Fibroblast of lung (primary cell): ENCODE measurements at regions not wholly inside any gene's neighbourhood (a gene's known extent, or its start where the extent isn't known, plus 50 kb on each side); places are given as distances from the start of the nearest gene placed in this dataset.

ENCODE experiments used
- DNase-seq, 2 donors: peaks; one replicate each; pipeline versions ENCODE4 v3.0.0 to v3.0.0-alpha.2; 2010; ENCODE audit warnings: low read depth in 2 of 2
- H2AFZ ChIP-seq: 2 replicates; pipeline ENCODE4 v1.5.1; 2012; ENCODE audit warnings: low read length, control low read depth, inconsistent platforms
- H3K27ac ChIP-seq: 2 replicates; pipeline ENCODE4 v1.5.1; 2011; ENCODE audit warnings: low read length, control low read depth; ENCODE audit not compliant: insufficient read depth
- H3K27me3 ChIP-seq: 2 replicates; pipeline ENCODE4 v1.5.1; 2011; ENCODE audit warnings: mild to moderate bottlenecking, low read length; ENCODE audit not compliant: control insufficient read depth, insufficient read depth
- H3K36me3 ChIP-seq: 2 replicates; pipeline ENCODE4 v1.5.1; 2011; ENCODE audit warnings: low read length; ENCODE audit not compliant: control insufficient read depth, insufficient read depth
- H3K4me1 ChIP-seq: 2 replicates; pipeline ENCODE4 v1.5.1; 2011; ENCODE audit warnings: low read length; ENCODE audit not compliant: control insufficient read depth, insufficient read depth; ENCODE audit errors: extremely low read depth
- H3K4me2 ChIP-seq: 2 replicates; pipeline ENCODE4 v1.5.1; 2011; ENCODE audit warnings: low read length, control low read depth; ENCODE audit not compliant: insufficient read depth; ENCODE audit errors: extremely low read depth
- H3K4me3 ChIP-seq, 4 experiments: fragments of 200-600 bp in 1 of 4; sonication (generic) in 1 of 4; replicated peaks in 1 of 4; 2 replicates each; pipeline ENCODE4 v1.5.1; 2011 to 2016; ENCODE audit warnings: low read length in 4 of 4, low read depth in 3 of 4, mild to moderate bottlenecking in 3 of 4, control low read depth in 2 of 4, inconsistent platforms in 1 of 4, mixed read lengths in 1 of 4; ENCODE audit not compliant: insufficient read depth in 1 of 4; ENCODE audit errors: control extremely low read depth in 1 of 4
- H3K79me2 ChIP-seq: 2 replicates; pipeline ENCODE4 v1.5.1; 2012; ENCODE audit warnings: mild to moderate bottlenecking, low read length, inconsistent platforms; ENCODE audit not compliant: control insufficient read depth, insufficient read depth
- H3K9ac ChIP-seq: 2 replicates; pipeline ENCODE4 v1.5.1; 2011; ENCODE audit warnings: mild to moderate bottlenecking, low read length, control low read depth; ENCODE audit not compliant: insufficient read depth
- H3K9me3 ChIP-seq: 2 replicates; pipeline ENCODE4 v1.5.1; 2012; ENCODE audit warnings: low read depth, low read length; ENCODE audit not compliant: control insufficient read depth, insufficient read depth
- H4K20me1 ChIP-seq: 2 replicates; pipeline ENCODE4 v1.5.1; 2011; ENCODE audit warnings: low read length; ENCODE audit not compliant: control insufficient read depth, insufficient read depth; ENCODE audit errors: extremely low read depth
- EZH2 ChIP-seq: IDR thresholded peaks from 2 replicates; pipeline ENCODE4 v1.5.1; 2012; ENCODE audit warnings: low read length, control low read depth, mild to moderate bottlenecking; ENCODE audit errors: missing control alignments
- TF ChIP-seq, protein P1 (sequence below), 2 donors: IDR thresholded peaks in 1 of 2; conservative IDR thresholded peaks in 1 of 2; 1 replicate in 1 of 2; 2 replicates in 1 of 2; pipeline ENCODE4 v1.5.1; 2011 to 2012; ENCODE audit warnings: low read length in 2 of 2, control low read depth in 1 of 2, inconsistent platforms in 1 of 2, low read depth in 1 of 2, mild to moderate bottlenecking in 1 of 2

- no peaks in the 10 kb centered on the region for H3K9me3 ChIP-seq
- H3K9ac ChIP-seq, result no peak overlapping the region
- TF ChIP-seq, protein P1, sequence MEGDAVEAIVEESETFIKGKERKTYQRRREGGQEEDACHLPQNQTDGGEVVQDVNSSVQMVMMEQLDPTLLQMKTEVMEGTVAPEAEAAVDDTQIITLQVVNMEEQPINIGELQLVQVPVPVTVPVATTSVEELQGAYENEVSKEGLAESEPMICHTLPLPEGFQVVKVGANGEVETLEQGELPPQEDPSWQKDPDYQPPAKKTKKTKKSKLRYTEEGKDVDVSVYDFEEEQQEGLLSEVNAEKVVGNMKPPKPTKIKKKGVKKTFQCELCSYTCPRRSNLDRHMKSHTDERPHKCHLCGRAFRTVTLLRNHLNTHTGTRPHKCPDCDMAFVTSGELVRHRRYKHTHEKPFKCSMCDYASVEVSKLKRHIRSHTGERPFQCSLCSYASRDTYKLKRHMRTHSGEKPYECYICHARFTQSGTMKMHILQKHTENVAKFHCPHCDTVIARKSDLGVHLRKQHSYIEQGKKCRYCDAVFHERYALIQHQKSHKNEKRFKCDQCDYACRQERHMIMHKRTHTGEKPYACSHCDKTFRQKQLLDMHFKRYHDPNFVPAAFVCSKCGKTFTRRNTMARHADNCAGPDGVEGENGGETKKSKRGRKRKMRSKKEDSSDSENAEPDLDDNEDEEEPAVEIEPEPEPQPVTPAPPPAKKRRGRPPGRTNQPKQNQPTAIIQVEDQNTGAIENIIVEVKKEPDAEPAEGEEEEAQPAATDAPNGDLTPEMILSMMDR (conservative IDR thresholded peaks at IDR 0.05 in 1 of 2, IDR thresholded peaks at IDR 0.05 in 1 of 2; ENCODE audit: low read depth in 1 of 2, low read length in 2 of 2), result no peak
- TF ChIP-seq EZH2, result no peak
- no peaks in the 10 kb centered on the region for H4K20me1 ChIP-seq
- H3K27ac ChIP-seq, result no peak overlapping the region
- H2AFZ ChIP-seq, result no peak overlapping the region
- no peaks in the 10 kb centered on the region for H3K27me3 ChIP-seq
- DNase-seq, result no peak
- no peaks in the 10 kb centered on the region for H3K79me2 ChIP-seq
- H3K36me3 ChIP-seq, result no peaks in the 10 kb centered on the region
- H3K4me1 ChIP-seq, result no peaks in the 10 kb centered on the region
- no peak overlapping the region for H3K4me3 ChIP-seq
- no peak overlapping the region for H3K4me2 ChIP-seq
Observed at GRCh38 chr7:8841171-8841570, 407.8 kb downstream of the NXPH1 start.

- no peak overlapping the region for H3K4me3 ChIP-seq
- H3K9me3 ChIP-seq, result no peaks in the 10 kb centered on the region
- H4K20me1 ChIP-seq, result no peaks in the 10 kb centered on the region
- H3K4me2 ChIP-seq, result no peak overlapping the region
- no peak for TF ChIP-seq EZH2
- TF ChIP-seq, protein P1 (conservative IDR thresholded peaks at IDR 0.05 in 1 of 2, IDR thresholded peaks at IDR 0.05 in 1 of 2; ENCODE audit: low read depth in 1 of 2, low read length in 2 of 2), result no peak
- no peak overlapping the region for H3K9ac ChIP-seq
- no peak for DNase-seq
- no peaks in the 10 kb centered on the region for H3K4me1 ChIP-seq
- H3K79me2 ChIP-seq, result no peaks in the 10 kb centered on the region
- H3K27me3 ChIP-seq, result no peaks in the 10 kb centered on the region
- no peaks in the 10 kb centered on the region for H3K36me3 ChIP-seq
- H3K27ac ChIP-seq, result no peak overlapping the region
- no peak overlapping the region for H2AFZ ChIP-seq
Observed at GRCh38 chr7:8871716-8872115, 438.3 kb downstream of the NXPH1 start.

DNA sequence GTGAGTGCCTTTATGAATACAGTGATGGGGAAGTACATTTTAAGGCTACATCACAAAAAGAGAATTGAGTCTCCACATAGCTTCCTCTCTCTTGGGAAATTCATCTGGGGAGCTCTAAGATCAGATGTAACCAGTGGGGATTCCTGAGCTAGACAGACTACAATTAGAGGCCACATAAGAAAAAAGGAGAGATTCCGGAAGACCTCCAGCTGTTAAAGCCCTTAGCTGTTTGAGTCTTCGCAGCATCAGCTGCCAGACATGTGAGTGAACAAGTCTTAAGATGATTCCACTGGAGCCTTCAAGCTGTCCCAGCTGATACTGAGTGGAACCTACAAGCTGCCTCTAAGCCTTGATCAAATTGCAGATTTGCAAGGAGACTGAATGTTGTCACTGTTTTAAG is 448.5 kb downstream of the NXPH1 start:
- TF ChIP-seq, protein P1 (conservative IDR thresholded peaks at IDR 0.05 in 1 of 2, IDR thresholded peaks at IDR 0.05 in 1 of 2; ENCODE audit: low read depth in 1 of 2, low read length in 2 of 2), result no peak
- TF ChIP-seq EZH2, result no peak
- no peaks in the 10 kb centered on the region for H3K9me3 ChIP-seq
- no peaks in the 10 kb centered on the region for H4K20me1 ChIP-seq
- H3K36me3 ChIP-seq, result no peaks in the 10 kb centered on the region
- no peaks in the 10 kb centered on the region for H3K79me2 ChIP-seq
- no peak overlapping the region for H3K4me3 ChIP-seq
- no peak overlapping the region for H3K27ac ChIP-seq
- no peaks in the 10 kb centered on the region for H3K4me1 ChIP-seq
- no peak for DNase-seq
- no peak overlapping the region for H3K4me2 ChIP-seq
- no peak overlapping the region for H2AFZ ChIP-seq
- H3K9ac ChIP-seq, result no peak overlapping the region
- no peaks in the 10 kb centered on the region for H3K27me3 ChIP-seq
